ENCODE measurements at regions not wholly inside any gene's neighbourhood (a gene's known extent, or its start where the extent isn't known, plus 50 kb on each side); places are given as distances from the start of the nearest gene placed in this dataset.
"Not testable (repeated sequence)": the region's sequence is repeated elsewhere in the genome, so short reads cannot be mapped to it uniquely, and the experiment has no call there.

DNA sequence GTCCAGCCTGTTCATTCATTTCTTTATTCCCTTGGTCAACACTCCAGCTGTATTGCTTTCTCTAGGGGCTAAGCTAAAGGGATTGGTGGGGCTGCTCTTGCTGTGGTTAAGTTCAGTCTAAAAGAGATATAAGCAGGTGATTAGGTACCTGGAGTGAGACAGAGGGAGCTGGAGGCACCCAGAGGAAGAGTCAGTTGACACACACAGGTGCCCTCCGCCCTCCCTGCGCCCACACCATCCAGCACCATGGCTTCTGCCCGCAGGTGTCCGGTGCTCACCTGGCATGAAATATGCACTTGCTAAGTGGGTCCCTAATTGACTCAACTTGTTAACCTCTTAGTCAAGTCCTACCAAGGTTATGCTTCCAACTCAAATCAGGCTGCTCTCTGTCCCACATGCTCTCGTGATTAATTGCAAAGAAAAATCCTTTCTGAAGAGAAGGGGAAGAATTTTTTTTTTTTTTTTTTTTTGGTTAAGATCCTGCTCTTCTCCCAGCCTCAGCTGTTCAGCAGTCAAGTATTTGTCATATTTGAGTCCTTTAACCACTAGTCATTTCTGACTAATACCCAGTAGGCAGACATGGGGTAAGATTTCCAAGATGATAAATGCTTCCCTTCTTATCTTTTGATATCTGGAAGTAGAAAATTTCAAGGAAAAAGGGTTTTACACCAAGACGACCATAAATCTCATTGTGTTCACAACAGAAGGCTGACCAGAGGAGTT, 199.8 kb upstream of the WSCD1 start:
- no peak for DNase-seq

DNA sequence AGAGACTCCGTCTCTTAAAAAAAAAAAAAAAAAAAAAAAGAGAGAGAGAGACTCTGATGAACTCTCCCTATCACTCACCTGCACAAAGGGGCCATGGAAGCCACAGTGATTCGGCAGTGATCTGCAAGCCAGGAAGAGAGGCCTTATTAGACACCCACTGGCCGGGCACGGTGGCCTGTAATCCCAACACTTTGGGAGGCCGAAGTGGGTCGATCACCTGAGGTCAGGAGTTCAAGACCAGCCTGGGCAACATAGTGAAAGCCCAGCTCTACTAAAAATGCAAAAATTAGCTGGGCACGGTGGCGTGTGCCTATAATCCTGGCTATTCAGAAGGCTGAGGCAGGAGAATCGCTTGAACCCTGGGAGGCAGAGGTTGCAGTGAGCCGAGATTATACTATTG, 198.5 kb upstream of the WSCD1 start:
- no peak for DNase-seq

DNA sequence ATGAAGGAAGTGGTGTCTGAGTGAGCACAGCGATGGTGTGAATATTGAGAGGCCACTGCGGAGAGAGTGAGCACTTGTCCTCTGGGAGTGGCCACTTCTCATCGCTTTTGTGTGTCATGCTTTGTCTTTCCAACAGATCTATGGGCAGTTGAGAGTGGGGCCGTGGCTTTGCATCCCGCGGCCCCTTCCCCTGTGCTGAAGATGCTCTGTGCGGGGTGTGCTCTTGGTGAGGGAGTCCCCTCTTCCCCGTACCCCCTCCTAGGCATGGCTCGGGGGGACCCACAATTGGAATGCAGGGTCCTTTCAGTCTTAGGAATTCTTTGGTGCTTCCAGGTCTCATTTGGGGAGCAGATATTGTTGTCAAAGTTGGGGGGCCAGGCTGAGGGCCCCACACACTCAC, 197.3 kb upstream of the WSCD1 start:
- DNase-seq = no peak

GRCh38 chr17:5873781-5874180, 196.4 kb upstream of the WSCD1 start:
- no peak for DNase-seq

GRCh38 chr17:5874486-5874885, 195.7 kb upstream of the WSCD1 start:
- DNase-seq = no peak

GRCh38 chr17:5877366-5877765, 192.8 kb upstream of the WSCD1 start:
- DNase-seq = no peak

DNA sequence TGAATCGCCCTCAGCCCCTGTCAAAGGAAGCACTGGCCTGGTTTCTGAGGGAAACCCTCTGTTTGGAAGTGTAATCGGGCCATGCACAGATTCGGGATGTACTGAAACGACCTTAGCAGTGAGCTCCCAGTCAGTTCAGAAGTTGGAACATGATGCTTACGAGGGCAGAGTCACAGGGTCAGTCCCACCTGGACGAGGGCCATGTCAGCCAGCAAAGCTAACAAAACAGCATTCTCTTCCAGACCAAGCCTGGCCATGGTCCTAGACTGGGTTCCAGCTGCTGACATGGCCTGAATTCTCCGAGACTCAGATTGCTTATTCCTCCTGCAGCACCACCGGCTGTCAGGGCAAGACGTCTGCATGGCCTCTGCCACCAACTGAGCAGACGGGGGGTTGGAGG, 192.2 kb upstream of the WSCD1 start:
- DNase-seq = no peak

DNA sequence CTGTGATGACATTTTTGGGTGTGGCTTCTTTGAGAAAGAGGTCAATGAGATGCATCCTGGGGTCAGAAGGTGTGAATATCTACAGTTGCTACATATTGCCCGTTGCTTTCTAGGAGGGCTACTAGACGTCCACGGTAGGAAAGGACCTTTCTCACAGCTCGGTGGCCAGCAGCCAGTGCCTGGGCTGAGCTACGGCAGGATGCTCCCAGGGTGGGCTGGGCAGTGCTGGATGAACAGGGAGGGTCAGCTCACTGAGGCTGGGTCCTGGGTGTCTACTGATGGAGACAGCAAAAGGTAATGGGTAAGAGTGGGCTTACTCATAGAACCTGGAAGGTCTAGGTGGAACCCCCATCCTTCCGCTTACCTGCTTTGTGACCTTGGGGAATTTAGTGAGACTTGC, 188.3 kb upstream of the WSCD1 start:
- no peak for DNase-seq

- DNase-seq = no peak
Observed at GRCh38 chr17:5883775-5884665, 186.2 kb upstream of the WSCD1 start.

DNA sequence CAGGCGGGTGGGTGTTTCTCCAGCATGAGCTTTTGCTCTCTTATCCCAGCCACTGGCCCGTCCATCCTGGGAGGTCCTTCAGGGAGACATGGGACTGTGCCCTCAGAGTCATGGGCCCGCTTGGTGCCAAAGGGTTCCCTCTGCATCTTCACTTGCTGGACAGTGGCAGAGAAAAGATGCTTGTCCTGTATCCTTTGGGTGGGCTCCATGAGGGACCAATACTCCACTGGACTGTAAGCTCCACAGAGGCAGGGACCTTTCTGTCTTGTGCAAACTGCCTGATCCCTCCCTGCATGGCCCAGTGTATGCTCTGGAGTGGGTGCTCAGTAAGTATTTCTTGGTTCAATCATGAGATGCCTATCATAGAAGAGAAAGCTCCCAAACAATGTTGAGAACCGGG, 184.8 kb upstream of the WSCD1 start:
- DNase-seq = no peak

DNA sequence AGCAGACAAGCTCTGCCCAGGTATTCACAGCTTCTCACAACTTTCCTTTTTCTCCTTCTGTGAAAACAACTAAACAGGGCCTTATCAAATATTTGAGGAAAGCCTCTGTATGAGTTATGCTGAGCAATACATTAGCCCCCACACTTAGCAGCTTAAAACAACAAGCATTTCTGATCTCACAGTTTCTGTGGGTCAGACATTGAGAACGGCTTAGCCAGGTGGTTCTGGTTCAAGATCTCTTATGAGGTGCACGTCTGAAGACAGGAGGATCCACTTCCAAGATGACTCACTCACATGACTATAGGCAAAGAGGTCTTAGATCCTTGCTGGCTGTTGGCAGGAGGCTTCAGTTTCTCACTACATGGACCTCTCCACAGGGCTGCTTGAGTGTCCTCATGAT, 181.4 kb upstream of the WSCD1 start:
- DNase-seq = no peak

DNA sequence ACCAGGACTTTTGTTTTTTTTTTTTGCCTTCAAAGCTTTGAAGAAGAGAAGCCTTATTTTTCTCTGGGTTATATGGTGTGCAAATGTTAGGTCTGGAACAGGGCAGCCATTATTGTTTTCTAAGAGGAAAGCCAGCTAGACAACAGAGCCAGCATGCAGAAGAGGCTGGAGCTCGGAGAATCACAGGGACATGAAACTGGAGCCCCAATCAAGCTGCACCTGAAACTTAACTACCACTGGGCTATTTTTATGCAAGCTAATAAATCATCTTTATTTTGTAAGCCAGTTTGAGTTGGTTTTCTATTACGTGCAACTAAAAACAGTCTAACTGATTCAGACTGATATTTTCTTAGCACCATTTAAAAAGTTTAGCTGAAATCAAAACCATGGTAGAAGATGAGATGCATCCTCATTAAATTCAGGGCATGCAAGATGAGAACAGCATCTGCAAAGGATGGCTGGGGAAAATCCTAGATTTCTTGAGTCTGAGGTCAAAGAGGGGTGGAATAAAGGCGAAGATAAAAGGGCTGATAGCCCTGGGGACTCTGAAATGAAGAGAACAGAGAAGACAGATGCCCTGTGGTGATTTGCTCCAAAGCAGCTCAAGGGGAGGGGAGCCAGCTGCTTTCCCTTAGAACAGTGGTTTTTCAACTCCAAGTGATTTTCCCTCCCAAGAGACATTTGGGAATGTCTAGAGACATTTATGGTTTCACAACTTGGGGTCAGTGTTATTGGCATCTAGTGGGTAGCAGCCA, 177.1 kb upstream of the WSCD1 start:
- no peak for DNase-seq

GRCh38 chr17:5893741-5894140, 176.4 kb upstream of the WSCD1 start:
- no peak for DNase-seq

- no peak for DNase-seq
Observed at GRCh38 chr17:5895276-5895675, 174.9 kb upstream of the WSCD1 start.

DNA sequence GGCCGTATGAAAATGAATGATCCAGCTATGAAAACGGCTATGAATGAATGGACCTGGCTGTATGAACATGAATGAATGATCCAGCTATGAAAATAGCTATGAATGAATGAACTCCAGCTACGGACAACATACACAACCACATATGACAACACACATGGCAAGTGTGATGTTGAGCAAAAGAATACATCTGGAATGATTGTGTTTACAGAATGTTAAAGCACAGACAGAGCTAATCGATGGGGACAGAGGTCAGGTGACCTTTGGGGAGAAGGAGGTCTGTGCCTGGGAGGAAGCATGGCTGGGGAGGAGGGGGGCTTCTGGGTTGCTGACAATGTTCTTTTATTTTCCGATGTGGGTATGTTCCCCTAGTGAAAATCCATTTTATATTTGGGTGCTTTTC, 174.0 kb upstream of the WSCD1 start:
- no peak for DNase-seq

DNA sequence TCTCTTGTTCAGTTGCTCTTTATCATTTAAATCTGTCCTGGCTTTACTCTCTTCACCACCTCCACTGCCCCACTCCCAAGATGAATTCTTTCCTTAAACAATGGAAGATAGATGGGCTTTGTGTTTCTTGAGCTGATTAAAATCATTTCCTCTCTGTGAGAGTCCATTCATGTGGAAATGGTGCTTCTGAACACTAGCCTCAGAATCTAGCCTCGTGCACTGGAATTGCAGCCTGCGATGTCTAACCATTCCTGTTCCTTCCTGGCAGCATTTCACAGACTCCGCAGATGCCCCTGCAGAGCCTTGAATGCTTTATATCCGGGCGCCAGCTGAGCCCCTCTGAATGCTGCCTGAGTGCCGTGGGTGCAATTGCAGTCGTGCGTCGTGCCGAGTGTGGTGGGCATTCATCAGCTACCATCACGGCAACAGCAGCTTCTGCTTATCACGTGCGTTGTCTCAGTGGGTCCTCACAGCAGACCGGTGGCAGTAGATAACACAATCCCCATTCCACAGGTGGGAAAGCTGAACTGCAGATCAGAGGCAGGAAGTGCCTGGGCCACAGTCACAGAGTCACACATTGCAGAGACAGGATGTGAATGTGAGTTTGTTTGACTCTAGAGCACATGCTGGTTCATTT, 172.8 kb upstream of the WSCD1 start:
- no peak for DNase-seq

DNA sequence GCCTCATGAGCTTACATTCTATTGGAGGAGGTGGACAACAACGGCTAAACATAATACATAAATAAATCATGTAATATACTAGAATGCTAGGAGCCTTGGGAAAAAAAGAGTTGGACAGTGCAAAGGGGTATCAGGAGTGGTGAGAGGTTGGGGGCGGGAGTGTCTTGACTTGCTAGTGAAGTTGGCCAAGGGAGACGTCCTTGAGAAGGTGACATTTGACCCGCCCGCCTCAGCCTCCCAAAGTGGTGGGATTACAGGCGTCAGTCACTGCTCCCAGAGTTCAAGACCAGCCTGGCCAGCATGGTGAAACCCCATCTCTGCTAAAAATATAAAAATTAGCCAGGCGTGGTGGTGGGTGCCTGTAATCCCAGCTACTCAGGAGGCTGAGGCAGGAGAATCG, 172.2 kb upstream of the WSCD1 start:
- not testable (repeated sequence) for DNase-seq

DNA sequence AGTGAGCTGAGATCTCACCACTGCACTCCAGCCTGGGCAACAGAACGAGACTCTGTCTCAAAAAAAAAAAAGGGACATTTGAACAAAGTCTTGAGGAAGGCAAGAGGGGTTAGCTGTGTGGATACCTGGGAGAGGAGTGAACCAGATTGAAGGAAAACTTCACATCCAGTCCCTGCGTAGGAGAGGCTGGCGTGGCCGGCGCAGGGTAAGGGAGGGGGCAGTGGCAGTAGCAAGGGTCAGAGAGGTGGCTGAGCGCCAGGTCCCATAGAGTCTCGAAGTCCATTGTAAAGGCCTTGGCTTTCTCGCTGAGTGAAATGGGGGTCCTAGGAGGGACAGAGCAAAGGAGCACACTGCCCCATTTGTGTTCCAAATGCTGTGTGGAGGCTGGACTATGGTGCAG, 171.8 kb upstream of the WSCD1 start:
- DNase-seq = no peak

DNA sequence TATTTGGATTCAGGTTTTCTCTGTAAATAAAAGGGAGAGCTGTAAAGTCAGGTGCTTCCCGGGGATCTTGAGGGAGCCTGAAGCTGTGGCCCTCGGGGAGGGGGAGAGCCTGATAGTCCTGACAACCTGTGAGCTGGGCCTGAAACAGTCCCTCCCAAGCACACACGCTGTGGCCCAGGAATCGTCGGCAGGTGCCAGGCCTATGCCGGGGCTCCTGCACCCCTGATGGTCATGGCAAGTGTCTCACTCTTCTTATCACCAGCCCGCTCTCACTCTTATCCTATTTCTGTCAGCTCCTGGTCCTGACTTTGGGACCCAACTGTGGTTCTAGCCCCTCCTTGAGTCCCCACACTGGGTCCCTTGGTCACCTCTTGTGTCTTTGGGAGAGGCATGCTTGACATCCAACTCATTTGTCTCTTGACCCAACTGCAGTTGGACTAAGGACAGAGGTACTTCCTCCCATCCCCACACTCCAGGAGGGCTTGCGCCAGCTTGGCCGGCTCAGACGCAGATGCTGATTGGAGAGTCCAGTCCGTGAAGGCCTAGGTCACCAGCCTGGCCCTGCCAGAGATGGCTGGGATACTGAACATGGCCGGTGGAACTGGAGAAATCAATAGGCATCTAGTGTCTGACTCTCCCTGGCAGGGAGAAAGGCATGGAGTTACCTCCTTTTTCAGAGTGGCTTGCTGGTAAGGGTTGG, 170.5 kb upstream of the WSCD1 start:
- no peak for DNase-seq

DNA sequence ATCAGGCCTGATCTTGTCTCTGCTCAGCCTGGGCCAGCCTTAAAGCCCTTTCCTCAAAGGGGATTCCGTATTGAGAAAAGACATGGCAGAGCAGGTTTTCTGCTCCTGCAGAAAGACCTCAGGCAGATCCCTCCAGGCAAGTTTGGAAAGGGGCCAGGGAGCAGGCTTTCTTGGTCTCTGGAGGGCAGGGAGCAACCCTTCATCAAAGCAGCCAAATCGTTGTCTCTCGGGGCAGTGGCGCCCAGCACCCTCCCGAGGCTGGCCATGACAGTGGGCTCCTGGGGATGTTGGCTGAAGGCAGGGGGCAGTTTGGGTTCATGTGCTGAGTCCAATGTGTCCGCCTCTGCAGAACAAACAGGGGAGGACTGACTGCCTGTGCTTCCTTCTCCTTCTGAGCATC, 168.4 kb upstream of the WSCD1 start:
- DNase-seq = no peak

DNA sequence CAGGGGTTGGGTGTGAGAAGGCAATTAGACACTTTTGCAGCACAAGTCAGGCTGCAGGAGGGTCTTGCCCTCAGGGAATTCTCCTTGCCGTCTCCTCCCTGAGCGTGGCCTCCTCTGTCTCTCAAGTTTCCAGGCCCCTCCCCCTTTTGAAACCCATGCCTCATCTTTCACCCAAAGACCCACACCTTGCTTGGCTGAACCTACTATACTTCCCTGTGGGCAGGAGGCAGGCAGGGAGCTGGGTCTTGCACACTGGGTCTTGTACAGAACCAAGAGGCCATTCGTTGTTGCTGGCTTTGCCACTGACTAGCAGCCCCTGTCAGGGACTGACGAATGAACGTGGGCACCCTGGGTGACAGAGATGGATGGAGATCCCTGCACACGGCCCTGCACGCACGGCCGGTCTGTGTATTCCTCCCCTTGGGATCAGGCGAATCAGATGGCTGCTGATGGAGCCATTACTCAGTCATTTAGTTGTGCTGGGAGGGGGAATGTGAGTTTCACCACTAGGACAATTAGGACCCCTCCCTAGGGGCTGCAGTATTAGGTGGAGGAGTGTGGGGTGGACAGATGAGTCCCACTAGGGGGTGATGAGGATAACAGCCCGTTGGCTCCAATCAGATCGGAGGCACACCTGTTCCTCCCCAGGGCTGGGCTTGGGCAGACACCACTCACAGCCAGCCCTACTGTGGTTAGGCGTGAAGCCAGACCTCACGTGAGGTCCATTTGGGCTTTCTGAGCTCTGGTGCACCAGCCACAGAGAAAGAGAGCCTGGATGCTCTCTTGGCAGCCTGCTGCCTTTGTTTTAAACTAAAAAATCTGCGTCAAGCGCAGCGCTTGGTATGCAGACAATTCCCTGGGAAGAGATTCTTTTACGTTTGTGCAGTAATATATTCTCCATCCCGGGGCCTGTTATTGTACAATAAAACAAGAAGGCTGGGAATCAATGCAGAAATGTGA, 167.7 kb upstream of the WSCD1 start:
- no peak for DNase-seq
